HG03521 (cell line): ENCODE measurements at regions not wholly inside any gene's neighbourhood (a gene's known extent, or its start where the extent isn't known, plus 50 kb on each side); places are given as distances from the start of the nearest gene placed in this dataset.

ENCODE experiments used
- ATAC-seq: cut with Tn5 transposase; IDR thresholded peaks from one replicate; pipeline ENCODE4 v1.9.1; 2021; ENCODE audit warnings: mild to moderate bottlenecking, moderate library complexity; ENCODE audit not compliant: unreplicated experiment

DNA sequence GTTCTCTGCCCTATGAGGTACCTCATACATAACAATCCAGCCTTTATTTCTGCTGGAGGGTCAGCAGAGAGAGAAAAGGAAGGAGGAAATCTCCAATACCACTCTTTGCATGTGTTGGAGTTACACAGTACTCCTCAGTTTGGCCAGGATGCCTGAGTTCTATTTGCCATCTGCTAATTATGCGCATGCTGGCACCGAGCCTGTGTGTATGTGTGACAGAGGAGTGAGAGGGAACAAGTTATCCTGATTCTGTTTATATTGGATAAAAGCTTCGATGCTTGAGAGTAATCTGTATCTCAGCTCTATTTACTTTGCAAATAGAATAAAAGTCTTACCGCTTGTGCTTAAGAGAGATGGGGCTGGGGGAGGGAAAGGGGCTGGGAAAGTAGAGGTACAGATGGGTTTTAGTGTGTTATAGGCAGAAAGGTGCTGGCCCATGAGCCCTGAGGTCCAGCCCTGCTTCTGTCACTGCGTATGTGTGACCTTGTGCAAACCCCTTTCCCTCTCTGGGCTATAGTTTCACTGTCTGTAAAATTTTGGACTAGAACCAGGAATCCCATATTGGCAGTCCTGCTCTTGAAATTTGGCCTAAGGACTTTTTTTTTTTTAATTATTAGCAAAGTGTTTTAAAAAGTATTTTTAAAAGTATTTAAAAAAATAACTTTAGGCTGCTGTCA is 54.5 kb upstream of the PLXNA2 start:
- no peak for ATAC-seq

DNA sequence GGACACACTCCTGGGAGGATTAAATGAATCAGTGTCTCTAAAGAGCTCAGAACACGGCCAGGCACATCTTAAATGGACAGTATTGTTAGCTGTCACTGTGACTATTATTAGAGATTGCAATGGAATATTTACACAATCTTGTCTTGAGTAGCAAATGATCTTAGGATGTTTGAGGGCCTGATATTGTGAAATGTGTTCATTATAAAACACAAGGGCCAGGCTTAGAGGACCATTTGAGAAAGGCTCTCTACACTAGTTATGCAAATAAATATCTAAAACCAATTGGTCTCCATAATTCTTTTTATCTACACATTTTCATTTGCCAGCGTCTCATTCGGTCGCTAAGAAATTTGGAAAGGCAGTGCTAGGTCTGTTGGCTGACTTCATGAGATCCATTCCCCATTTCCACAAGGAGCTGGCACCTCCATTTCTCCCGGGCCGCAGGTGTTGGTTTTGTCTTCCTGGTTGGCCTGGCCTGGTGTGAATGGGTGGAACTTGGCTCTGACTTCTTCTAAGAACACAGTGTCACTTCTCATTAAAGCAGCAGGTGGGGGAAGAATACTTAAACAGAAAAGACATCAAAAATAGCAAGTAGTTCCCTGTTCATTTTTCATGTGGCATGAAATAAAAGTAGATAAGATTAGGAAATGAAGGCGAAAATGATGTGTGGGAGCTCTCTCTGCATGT is 56.0 kb upstream of the PLXNA2 start:
- ATAC-seq: no peak

- ATAC-seq: no peak
These were observed 58.6 kb upstream of the PLXNA2 start for GRCh38 chr1:208302699-208303238.

DNA sequence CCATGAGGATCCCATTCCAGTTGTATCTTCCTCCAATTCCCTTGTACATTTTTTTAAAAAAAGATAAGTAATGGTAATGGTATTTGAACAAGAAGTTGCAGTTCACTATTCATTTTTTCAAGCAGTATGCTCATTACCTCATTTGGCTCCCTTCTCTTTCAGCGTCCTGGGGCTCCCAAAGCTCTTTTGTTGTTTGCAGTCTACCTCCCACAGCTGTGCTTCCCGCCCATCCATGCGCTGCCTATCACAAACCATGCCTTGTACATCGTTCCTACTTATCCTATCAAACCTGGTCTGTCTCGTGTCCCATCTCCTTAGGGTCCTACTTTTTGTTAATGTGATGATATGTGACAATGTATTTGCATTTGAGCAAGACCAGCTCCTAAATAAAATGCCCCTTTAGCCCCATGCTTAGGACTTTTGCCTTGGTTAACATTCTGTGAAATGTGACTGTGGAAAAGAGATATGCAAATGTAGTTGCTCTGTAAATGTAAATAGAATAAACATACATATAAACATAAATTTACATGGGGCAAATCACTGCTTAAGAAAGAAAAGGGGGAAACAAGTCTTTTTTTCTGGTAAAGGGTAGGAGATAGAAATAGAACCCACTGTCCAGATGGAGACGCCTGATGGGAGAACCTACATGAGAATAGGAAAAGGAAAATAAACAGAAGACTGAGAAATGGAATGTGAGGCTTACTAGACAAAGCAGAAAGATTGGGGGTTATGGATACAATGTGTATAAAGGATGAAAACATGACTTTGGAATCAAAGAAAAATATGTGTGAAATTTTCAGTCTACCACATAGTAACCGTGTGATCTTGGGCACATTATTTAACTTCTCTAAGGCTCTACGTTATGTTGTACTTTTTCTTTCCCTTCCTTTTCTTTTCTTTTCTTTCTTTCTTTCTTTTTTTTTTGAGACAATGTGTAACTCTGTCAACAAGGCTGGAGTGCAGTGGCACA is 59.8 kb upstream of the PLXNA2 start:
- ATAC-seq: no peak

DNA sequence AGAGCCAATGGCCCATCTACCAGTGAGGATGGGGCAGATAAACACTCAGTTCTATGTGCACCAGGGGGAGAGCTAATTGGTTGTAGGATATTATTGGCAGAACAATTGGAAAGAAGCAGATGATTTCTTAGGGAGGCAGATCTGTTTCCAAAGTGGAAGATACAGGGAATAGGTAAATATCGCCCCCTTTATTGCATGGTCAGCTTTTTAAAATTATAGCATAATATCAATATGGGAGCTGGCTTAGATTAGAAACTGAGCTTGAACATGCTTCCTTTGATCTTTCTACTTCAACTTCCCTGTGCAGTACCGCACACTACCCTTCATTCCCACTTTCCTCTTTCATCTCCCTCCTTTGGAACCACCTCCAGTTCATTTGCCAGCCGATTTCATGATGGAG is 64.0 kb upstream of the PLXNA2 start:
- ATAC-seq: no peak

DNA sequence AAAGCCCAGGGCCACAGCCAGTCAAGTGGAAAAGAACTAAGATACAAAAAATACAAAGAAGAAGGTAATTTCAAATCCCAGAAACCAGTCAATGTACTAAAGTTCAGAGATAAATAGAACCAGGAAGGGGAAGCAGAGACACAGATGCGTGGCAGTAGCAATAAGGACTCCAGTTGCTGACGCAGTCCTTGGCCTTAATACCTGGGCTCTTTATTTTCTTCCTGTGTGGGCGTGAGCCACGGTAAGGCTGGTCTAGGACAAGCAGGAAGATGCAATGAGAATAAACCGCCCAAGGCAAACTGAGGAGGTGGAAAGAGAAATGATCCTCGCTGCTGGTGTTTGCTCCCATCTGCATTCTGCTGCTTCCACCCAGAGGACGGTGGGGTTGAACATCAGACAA is 65.6 kb upstream of the PLXNA2 start:
- ATAC-seq: no peak

DNA sequence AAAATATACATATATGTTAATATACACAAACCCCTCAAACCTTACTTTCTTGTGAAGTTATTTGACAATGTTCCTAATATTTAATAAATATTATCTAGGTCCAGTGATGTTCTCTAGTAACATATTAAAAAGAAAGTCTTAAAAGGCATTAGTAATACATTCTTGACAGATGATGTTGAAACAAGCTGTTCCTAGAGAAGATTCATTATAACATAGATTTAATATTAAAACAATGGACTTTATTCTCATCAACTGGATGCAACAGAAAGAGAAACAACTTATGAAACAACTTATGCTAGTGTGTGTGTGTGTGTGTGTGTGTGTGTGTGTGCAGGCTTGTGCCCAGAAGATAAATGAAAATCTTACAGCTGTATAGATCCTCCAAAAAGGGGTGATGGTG is 68.5 kb upstream of the PLXNA2 start:
- no peak for ATAC-seq

- ATAC-seq: no peak
These were observed 70.2 kb upstream of the PLXNA2 start for GRCh38 chr1:208314431-208314830.

- ATAC-seq: no peak
These were observed 74.1 kb upstream of the PLXNA2 start for GRCh38 chr1:208318150-208318734.

DNA sequence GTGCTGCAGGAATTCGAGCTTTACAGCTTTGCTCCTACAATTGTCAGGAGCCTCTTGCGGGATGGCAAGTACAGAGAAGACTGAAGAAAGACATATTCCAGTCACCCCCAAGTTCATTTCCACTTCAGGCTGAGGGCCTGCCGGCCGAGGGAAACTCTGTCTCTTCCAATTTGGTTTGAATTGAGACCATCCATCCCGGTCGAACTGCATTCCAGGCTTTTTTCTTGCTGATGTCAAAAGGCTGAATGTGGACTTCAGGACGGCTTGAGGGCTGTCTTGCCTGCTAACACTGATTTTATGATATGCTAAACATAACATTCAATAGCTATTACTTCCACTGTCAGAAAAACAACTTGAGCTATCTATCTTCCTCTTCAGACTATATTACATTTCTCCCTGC is 79.8 kb upstream of the PLXNA2 start:
- no peak for ATAC-seq

DNA sequence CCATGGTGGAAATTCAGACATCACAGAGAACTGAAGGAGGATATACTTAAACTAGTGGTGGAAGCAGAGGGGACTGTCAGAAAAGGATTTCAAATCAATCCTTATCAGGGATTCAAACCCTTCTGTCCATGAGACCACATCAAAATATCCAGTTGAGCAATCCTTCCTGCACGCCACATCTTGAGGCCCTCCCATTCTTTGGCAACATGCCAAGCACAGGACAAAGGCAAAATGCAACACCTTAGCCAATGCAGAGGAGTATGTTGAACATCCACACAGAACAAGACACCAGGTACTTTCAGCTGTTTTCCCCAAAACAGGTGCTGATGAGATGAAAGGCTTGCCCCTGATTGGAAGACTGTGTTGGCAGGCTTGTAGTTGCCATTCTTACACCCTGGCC is 81.8 kb upstream of the PLXNA2 start:
- ATAC-seq: no peak

- no peak for ATAC-seq
These were observed 85.1 kb upstream of the PLXNA2 start for GRCh38 chr1:208329300-208329699.

- no peak for ATAC-seq
These were observed 88.0 kb upstream of the PLXNA2 start for GRCh38 chr1:208332036-208332773.

DNA sequence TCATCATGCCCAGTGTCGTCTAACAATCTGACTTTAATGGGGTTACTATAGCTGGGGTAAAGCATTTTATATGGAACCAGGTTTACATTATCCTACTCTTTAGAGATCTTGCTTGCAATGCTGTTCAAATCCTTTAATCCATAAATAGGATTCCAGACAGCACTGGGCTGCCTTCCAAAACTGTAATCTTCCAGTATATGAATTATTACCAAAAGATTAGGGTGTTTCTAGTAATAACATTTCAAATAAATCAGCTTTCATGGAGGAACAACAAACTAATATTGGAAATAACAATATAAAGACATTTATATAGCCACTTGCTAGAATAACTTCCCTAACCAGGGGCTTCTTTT is 88.6 kb upstream of the PLXNA2 start:
- no peak for ATAC-seq

DNA sequence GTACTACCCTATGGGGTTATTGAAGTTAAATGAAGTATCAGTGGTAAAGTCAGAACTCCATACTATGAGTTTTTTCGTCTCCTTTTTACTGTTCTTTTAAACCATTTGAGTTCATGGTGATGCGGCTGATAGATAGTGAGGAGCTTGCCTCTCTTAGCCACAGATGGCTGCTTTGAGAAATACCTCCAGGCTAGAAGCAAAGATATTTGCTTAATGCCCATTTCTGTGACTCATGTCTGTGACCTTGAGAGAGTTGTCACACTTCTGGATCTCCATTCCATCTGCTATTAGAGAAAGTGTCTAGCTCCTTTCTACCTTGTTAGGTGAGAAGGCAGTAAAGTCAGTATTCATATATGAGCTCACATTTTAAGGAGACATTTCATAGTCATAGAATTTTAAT is 89.5 kb upstream of the PLXNA2 start:
- ATAC-seq: no peak

DNA sequence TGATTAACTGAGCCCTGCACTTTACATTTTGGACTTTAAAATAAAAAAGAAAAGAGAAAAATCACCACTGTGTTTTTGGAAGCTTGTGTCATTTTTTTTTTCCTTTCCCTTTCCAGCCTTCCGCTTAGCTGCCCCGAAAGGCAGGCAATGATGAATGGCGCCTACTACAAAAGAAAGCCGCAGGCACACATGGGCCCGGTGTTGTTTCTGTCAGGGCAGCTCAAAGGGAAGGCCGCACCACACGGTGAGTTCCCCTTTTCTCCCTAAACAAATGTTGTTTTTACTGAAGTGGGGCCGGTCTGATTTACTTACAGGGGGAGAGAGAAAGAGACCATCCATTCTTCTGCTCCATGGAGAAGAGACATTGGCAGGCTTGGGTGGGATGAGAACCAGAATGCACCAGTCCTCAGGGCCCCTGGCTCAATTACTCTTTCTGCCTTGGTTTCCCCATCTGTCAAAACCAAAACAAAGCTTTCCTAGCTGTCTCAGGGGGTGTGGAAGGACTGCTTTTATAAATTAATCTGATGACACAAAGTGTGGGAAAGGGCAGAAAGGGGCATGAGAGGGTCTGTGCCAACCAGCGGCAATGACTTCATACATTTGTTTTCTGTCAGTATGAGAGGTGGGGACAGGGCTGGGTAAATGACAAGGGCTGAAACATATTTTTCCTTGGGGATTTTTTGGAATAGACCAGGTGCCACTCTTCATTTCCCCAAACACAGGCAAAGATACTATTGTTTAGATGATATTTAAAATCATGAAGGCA is 91.4 kb upstream of the PLXNA2 start:
- ATAC-seq: no peak

DNA sequence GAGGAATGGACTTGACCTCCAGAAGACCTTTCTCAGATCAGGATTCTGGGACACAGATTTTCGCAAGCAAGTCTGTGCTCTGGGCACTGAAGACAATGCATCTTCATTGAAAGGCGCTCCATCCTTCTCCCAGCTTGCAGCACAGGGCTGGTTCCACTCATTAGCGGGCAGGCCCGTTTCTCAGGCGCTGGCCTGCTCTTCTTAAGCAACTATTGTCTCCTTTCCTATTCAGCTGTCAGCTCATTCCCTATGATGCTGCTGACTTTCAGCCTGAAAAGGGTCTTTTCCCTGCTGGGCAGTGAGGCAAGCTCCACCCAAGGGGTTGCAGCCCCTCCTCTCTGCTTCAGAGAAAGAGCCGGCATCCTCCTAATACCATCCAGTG is 91.9 kb upstream of the PLXNA2 start:
- no peak for ATAC-seq

DNA sequence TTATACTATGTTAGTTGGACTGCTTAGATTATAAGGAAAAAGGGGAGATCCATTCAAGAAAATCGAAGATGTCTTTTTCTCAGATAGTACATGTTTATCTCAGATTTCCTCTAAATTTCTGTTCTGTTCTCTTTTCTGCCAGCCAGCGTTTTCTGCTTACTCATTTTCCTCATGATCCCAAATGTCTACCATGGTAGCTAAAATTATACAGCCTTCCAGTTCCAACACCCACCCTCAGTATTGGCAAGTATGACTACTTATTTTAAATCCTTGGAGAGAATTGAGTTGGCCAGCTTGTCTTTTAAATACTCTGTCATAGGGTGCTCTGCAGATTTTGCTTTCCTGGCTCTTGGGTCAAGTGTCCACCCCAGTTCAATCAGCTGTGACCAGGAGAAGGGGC is 95.7 kb upstream of the PLXNA2 start:
- ATAC-seq: no peak

DNA sequence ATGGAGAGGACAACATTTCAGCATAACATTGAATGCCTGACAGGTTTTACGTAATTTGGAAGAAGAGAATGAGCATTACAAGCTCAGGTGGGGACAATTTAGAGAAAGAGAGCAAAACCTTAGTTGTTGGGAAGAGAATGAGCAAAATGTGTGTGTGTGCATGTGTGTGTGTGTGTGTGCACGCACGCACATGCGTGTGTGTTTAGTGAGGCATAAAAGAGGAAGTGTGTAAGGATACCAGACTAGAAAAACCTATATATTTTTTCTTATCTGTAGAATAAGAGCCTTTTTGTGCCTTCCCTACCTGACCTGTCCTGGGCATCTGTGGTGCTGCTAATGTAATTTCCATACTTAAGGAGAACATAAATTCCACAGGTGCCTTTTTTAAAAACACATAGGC is 99.0 kb upstream of the PLXNA2 start:
- no peak for ATAC-seq
